B cell (primary cell): ENCODE measurements at regions not wholly inside any gene's neighbourhood (a gene's known extent, or its start where the extent isn't known, plus 50 kb on each side); places are given as distances from the start of the nearest gene placed in this dataset.

ENCODE experiments used
- EZH2 ChIP-seq: IDR thresholded peaks from 2 replicates; pipeline ENCODE4 v1.6.1; 2012; ENCODE audit warnings: borderline replicate concordance, low read depth, mild to moderate bottlenecking, moderate library complexity, low read length; ENCODE audit not compliant: insufficient read depth, poor library complexity, severe bottlenecking
- TF ChIP-seq, protein P1 (sequence below): fragments of 200-600 bp; IDR thresholded peaks from one replicate; pipeline ENCODE4 v1.8.0; 2022; ENCODE audit warnings: antibody characterized with exemption, mild to moderate bottlenecking

DNA sequence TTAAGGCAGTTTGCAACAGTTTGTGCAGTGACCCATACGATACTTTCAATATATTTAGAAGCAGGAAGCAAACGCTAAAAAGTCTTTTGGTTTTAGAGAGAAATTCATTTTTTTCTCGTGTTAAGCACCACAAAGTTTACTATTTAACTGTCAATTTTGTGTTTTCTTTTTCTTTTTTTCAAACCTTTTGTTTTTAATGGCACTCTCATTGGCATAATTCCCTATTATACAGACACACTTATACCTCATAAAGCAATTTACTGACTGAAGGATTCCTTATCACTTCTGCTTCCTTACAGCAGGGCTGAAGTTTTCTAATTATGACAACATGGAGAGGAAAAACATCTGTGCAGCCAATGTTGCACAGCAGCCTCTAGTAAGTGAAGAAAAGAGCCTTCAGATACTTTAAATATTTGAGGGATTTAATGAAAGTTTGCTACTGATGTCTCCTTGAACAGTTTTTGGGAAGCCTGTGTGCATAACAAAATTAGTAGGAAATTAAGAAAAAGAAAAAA, 2191.2 kb downstream of the LRRC4C start:
- TF ChIP-seq EZH2 = no peak
- TF ChIP-seq, protein P1, sequence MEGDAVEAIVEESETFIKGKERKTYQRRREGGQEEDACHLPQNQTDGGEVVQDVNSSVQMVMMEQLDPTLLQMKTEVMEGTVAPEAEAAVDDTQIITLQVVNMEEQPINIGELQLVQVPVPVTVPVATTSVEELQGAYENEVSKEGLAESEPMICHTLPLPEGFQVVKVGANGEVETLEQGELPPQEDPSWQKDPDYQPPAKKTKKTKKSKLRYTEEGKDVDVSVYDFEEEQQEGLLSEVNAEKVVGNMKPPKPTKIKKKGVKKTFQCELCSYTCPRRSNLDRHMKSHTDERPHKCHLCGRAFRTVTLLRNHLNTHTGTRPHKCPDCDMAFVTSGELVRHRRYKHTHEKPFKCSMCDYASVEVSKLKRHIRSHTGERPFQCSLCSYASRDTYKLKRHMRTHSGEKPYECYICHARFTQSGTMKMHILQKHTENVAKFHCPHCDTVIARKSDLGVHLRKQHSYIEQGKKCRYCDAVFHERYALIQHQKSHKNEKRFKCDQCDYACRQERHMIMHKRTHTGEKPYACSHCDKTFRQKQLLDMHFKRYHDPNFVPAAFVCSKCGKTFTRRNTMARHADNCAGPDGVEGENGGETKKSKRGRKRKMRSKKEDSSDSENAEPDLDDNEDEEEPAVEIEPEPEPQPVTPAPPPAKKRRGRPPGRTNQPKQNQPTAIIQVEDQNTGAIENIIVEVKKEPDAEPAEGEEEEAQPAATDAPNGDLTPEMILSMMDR = no peak
